Testis (tissue), 2 donors: ENCODE measurements at regions not wholly inside any gene's neighbourhood (a gene's known extent, or its start where the extent isn't known, plus 50 kb on each side); places are given as distances from the start of the nearest gene placed in this dataset.

Source experiments
- POLR2A ChIP-seq: fragments of 450-650 bp; IDR thresholded peaks from one replicate; pipeline ENCODE4 v1.6.1; 2017; ENCODE audit warnings: antibody characterized with exemption, mild to moderate bottlenecking, moderate library complexity
- TF ChIP-seq, protein P1 (sequence below), 3 experiments: fragments of 450-650 bp in 2 of 3; fragments of 200-600 bp in 1 of 3; sonication (generic) in 1 of 3; IDR thresholded peaks; one replicate each; pipeline ENCODE4 v1.5.1; 2016 to 2019; ENCODE audit warnings: antibody characterized with exemption in 3 of 3, mild to moderate bottlenecking in 2 of 3, moderate library complexity in 1 of 3

DNA sequence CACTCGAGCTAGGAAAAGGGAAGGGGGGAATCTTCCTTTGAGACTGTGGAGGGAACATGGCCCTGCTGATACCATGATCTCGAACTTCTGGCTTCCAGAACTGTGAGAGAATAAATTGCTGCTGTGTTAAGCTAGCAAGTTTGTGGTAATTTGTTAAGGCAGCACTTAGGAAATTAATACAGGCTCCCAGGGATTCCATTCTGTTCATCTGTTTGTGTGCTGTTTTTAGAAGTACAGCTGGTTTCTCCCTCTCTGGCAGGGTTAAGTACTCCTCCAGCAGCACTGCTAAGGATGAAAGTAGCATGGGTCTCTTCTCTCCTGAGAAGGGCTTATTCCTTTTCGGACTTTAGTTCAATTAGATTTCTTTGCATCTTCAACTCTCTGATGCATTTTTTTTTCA is 268.3 kb downstream of the HHIPL2 start:
- TF ChIP-seq, protein P1, sequence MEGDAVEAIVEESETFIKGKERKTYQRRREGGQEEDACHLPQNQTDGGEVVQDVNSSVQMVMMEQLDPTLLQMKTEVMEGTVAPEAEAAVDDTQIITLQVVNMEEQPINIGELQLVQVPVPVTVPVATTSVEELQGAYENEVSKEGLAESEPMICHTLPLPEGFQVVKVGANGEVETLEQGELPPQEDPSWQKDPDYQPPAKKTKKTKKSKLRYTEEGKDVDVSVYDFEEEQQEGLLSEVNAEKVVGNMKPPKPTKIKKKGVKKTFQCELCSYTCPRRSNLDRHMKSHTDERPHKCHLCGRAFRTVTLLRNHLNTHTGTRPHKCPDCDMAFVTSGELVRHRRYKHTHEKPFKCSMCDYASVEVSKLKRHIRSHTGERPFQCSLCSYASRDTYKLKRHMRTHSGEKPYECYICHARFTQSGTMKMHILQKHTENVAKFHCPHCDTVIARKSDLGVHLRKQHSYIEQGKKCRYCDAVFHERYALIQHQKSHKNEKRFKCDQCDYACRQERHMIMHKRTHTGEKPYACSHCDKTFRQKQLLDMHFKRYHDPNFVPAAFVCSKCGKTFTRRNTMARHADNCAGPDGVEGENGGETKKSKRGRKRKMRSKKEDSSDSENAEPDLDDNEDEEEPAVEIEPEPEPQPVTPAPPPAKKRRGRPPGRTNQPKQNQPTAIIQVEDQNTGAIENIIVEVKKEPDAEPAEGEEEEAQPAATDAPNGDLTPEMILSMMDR (IDR thresholded peaks at IDR 0.05) = no peak
- TF ChIP-seq POLR2A = no peak
